ENCODE measurements at regions not wholly inside any gene's neighbourhood (a gene's known extent, or its start where the extent isn't known, plus 50 kb on each side); places are given as distances from the start of the nearest gene placed in this dataset.

- TF ChIP-seq, protein P1, sequence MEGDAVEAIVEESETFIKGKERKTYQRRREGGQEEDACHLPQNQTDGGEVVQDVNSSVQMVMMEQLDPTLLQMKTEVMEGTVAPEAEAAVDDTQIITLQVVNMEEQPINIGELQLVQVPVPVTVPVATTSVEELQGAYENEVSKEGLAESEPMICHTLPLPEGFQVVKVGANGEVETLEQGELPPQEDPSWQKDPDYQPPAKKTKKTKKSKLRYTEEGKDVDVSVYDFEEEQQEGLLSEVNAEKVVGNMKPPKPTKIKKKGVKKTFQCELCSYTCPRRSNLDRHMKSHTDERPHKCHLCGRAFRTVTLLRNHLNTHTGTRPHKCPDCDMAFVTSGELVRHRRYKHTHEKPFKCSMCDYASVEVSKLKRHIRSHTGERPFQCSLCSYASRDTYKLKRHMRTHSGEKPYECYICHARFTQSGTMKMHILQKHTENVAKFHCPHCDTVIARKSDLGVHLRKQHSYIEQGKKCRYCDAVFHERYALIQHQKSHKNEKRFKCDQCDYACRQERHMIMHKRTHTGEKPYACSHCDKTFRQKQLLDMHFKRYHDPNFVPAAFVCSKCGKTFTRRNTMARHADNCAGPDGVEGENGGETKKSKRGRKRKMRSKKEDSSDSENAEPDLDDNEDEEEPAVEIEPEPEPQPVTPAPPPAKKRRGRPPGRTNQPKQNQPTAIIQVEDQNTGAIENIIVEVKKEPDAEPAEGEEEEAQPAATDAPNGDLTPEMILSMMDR (conservative IDR thresholded peaks at IDR 0.05 in 1 of 2, IDR thresholded peaks at IDR 0.05 in 1 of 2; ENCODE audit: low read depth in 1 of 2, low read length in 2 of 2): no peak
- no peak for TF ChIP-seq EZH2 (IDR thresholded peaks at IDR 0.05; ENCODE audit: low read length, missing control alignments)
Measured at GRCh38 chr2:2523461-2524347, 192.6 kb upstream of the MYT1L start.

Measured in fibroblast of lung (primary cell).